ENCODE measurements at regions not wholly inside any gene's neighbourhood (a gene's known extent, or its start where the extent isn't known, plus 50 kb on each side); places are given as distances from the start of the nearest gene placed in this dataset.

DNA sequence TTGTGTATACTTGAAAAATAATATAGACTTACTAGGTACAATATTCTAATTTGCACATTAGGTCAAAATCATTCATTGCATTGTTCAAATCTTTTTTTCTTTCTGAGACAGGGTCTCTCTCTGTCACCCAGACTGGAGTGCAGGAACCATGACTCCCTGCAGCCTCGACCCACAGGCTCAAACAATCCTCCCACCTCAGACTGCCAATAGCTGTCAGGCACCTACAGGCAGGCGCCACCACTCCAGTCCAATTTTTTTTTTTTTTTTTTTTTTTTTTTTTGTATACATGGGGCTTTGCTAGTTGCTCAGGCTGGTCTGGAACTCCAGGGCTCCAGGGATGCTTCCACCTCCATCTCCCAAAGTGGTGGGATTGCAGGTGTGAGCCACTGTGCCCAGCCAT lies 656.9 kb downstream of the KCNT2 start:
- H3K4me1 Mint-ChIP-seq (ENCODE audit: low read depth): no peaks in the 10 kb centered on the region
- TF ChIP-seq CTCF (IDR thresholded peaks at IDR 0.05): no peak
- H3K4me3 Mint-ChIP-seq: no peak overlapping the region
- H3K36me3 Mint-ChIP-seq (ENCODE audit: low read depth): no peaks in the 10 kb centered on the region
- intact Hi-C loops (cut with micrococcal nuclease): no loop called here
- no peaks in the 10 kb centered on the region for H3K9me3 Mint-ChIP-seq
- POLR2A ChIA-PET: no interaction called here
- CTCF ChIA-PET: no interaction called here
- H3K27me3 Mint-ChIP-seq: no peaks in the 10 kb centered on the region
- DNase-seq: no peak
- ATAC-seq: no peak
- no peak overlapping the region for H3K27ac Mint-ChIP-seq

DNA sequence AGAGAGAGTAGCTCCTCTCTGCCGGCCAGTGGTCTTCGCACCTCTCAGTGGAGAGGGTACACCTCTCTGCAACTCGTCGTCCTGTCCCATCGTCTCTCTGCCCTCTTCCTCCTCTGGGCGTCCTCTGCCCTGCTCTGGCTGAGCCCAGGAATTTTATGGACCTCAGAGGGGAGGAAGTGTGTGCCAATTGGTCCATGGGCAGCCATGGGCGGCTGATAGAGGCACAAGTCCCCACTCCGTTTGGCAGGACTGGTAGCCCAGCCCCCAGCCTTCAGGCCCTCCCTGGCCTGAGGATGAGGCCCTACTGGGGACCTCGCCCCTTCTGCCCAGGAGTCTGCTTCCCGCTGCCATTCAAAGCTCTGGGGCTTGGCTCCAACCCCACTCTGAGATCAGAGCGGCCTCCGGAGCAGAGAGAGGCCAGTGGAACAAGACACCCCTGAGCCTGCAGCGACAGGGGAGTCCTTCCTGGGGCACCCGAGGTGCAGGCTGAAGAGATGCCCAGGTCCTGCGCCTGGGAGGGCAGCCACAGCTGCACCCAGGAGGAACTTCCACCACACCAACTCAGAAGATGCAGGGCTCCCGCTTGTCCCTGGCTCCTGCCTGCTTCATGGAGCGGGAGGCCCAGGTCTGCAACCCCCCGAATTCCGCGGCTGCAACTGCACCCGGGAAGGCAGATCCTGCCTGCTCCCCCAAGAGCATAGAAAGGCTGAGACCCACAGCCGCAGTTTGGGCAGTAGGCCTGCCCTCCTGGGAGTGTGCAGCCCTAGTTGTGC lies 659.9 kb downstream of the KCNT2 start:
- Mint-ChIP-seq H3K9me3 (no peaks in the 10 kb centered on the region), H3K36me3 (ENCODE audit: low read depth) (no peaks in the 10 kb centered on the region), H3K27ac (no peak overlapping the region), H3K4me3 (no peak overlapping the region), H3K27me3 (no peaks in the 10 kb centered on the region), H3K4me1 (ENCODE audit: low read depth) (no peaks in the 10 kb centered on the region)
- ChIA-PET POLR2A (no interaction called here), CTCF (no interaction called here)
- intact Hi-C loops (cut with micrococcal nuclease): no loop called here
- ATAC-seq (no peak), DNase-seq (no peak)
- no peak for TF ChIP-seq CTCF (IDR thresholded peaks at IDR 0.05)

DNA sequence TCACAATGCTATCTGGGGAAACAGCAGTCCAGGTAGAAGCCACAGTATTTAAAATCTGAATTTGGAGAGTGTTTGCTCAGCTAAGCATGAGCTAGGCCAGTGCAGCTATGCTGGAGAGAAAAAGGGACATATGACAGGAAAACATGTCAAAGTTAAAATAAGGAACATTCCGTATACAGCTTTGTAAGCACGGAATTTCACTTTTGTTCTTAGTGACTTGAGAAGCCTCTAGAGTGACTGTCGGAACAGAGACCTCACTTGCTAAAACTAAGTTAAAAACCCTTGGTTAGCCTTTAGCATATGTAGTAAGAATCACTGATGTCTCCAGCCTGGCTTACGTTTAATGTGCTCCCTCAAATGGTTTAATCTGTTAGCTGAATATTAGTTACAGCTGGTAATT lies 661.7 kb downstream of the KCNT2 start:
- Mint-ChIP-seq H3K27ac (no peak overlapping the region), H3K27me3 (no peaks in the 10 kb centered on the region), H3K4me1 (ENCODE audit: low read depth) (no peaks in the 10 kb centered on the region), H3K4me3 (no peak overlapping the region), H3K9me3 (no peaks in the 10 kb centered on the region), H3K36me3 (ENCODE audit: low read depth) (no peaks in the 10 kb centered on the region)
- no peak for TF ChIP-seq CTCF (IDR thresholded peaks at IDR 0.05)
- CTCF ChIA-PET: no interaction called here
- no peak for ATAC-seq
- DNase-seq: no peak
- POLR2A ChIA-PET: no interaction called here
- intact Hi-C loops (cut with micrococcal nuclease): no loop called here

- H3K36me3 Mint-ChIP-seq (ENCODE audit: low read depth): no peaks in the 10 kb centered on the region
- no peak for DNase-seq
- no peaks in the 10 kb centered on the region for H3K4me1 Mint-ChIP-seq (ENCODE audit: low read depth)
- H3K9me3 Mint-ChIP-seq: peaks cover 1% of the 10 kb centered on the region
- intact Hi-C loops (cut with micrococcal nuclease): no loop called here
- CTCF ChIA-PET: no interaction called here
- no peaks in the 10 kb centered on the region for H3K27me3 Mint-ChIP-seq
- no peak for TF ChIP-seq CTCF (IDR thresholded peaks at IDR 0.05)
- no peak overlapping the region for H3K4me3 Mint-ChIP-seq
- no peak overlapping the region for H3K27ac Mint-ChIP-seq
- POLR2A ChIA-PET: no interaction called here
- ATAC-seq: no peak
Measured at GRCh38 chr1:195941795-195942194, 666.4 kb downstream of the KCNT2 start.

GRCh38 chr1:195941314-195941713 lies 666.9 kb downstream of the KCNT2 start:
- no peaks in the 10 kb centered on the region for H3K4me1 Mint-ChIP-seq (ENCODE audit: low read depth)
- no peak for DNase-seq
- no peak for TF ChIP-seq CTCF (IDR thresholded peaks at IDR 0.05)
- no peaks in the 10 kb centered on the region for H3K27me3 Mint-ChIP-seq
- peaks cover 1% of the 10 kb centered on the region for H3K9me3 Mint-ChIP-seq
- CTCF ChIA-PET: no interaction called here
- intact Hi-C loops (cut with micrococcal nuclease): no loop called here
- no peak overlapping the region for H3K27ac Mint-ChIP-seq
- POLR2A ChIA-PET: no interaction called here
- no peaks in the 10 kb centered on the region for H3K36me3 Mint-ChIP-seq (ENCODE audit: low read depth)
- no peak overlapping the region for H3K4me3 Mint-ChIP-seq
- ATAC-seq: no peak
